ENCODE measurements at regions not wholly inside any gene's neighbourhood (a gene's known extent, or its start where the extent isn't known, plus 50 kb on each side); places are given as distances from the start of the nearest gene placed in this dataset.

- TF ChIP-seq CTCF (conservative IDR thresholded peaks at IDR 0.05; ENCODE audit: low read depth, low read length) (no peak), EZH2 (IDR thresholded peaks at IDR 0.05; ENCODE audit: borderline replicate concordance, low read depth, low read length, poor library complexity, severe bottlenecking) (no peak)
- POLR2A ChIA-PET (ENCODE audit: low non-redundant PET): no interaction called here
- CTCF ChIA-PET: no interaction called here
- H3K27me3 ChIP-seq (replicated peaks; ENCODE audit: insufficient read depth, low read depth, low read length, poor library complexity): no peaks in the 10 kb centered on the region
- DNase-seq (ENCODE audit: low spot score): no peak
- no TSS peak for BruUV-seq (replicated peaks)
- peaks cover 28% of the 10 kb centered on the region for H3K4me1 ChIP-seq (ENCODE audit: insufficient read depth, low read length, poor library complexity, severe bottlenecking)
- H3K36me3 ChIP-seq (ENCODE audit: insufficient read depth, low read length, poor library complexity, severe bottlenecking): no peaks in the 10 kb centered on the region
- no peak overlapping the region for H3K27ac ChIP-seq (ENCODE audit: low read depth, low read length, poor library complexity, severe bottlenecking)
- H3K9me3 ChIP-seq (ENCODE audit: low read depth, low read length, poor library complexity, severe bottlenecking): no peaks in the 10 kb centered on the region
- no peak overlapping the region for H3K4me3 ChIP-seq (ENCODE audit: low read depth, low read length, poor library complexity, severe bottlenecking)
- intact Hi-C loops (cut with micrococcal nuclease; ENCODE audit: unreplicated experiment): no loop called here
Measured at GRCh38 chr1:232554409-232554808, 75.5 kb downstream of the SIPA1L2 start.

GRCh38 chr1:232553809-232554208 is 76.1 kb downstream of the SIPA1L2 start:
- H3K27me3 ChIP-seq (replicated peaks; ENCODE audit: insufficient read depth, low read depth, low read length, poor library complexity): no peaks in the 10 kb centered on the region
- intact Hi-C loops (cut with micrococcal nuclease; ENCODE audit: unreplicated experiment): no loop called here
- BruUV-seq (replicated peaks): no TSS peak
- POLR2A ChIA-PET (ENCODE audit: low non-redundant PET): no interaction called here
- no peaks in the 10 kb centered on the region for H3K9me3 ChIP-seq (ENCODE audit: low read depth, low read length, poor library complexity, severe bottlenecking)
- no peak overlapping the region for H3K27ac ChIP-seq (ENCODE audit: low read depth, low read length, poor library complexity, severe bottlenecking)
- peaks cover 24% of the 10 kb centered on the region for H3K4me1 ChIP-seq (ENCODE audit: insufficient read depth, low read length, poor library complexity, severe bottlenecking)
- CTCF ChIA-PET: no interaction called here
- no peak overlapping the region for H3K4me3 ChIP-seq (ENCODE audit: low read depth, low read length, poor library complexity, severe bottlenecking)
- H3K36me3 ChIP-seq (ENCODE audit: insufficient read depth, low read length, poor library complexity, severe bottlenecking): no peaks in the 10 kb centered on the region
- TF ChIP-seq CTCF (conservative IDR thresholded peaks at IDR 0.05; ENCODE audit: low read depth, low read length) (no peak), EZH2 (IDR thresholded peaks at IDR 0.05; ENCODE audit: borderline replicate concordance, low read depth, low read length, poor library complexity, severe bottlenecking) (no peak)
- no peak for DNase-seq (ENCODE audit: low spot score)

DNA sequence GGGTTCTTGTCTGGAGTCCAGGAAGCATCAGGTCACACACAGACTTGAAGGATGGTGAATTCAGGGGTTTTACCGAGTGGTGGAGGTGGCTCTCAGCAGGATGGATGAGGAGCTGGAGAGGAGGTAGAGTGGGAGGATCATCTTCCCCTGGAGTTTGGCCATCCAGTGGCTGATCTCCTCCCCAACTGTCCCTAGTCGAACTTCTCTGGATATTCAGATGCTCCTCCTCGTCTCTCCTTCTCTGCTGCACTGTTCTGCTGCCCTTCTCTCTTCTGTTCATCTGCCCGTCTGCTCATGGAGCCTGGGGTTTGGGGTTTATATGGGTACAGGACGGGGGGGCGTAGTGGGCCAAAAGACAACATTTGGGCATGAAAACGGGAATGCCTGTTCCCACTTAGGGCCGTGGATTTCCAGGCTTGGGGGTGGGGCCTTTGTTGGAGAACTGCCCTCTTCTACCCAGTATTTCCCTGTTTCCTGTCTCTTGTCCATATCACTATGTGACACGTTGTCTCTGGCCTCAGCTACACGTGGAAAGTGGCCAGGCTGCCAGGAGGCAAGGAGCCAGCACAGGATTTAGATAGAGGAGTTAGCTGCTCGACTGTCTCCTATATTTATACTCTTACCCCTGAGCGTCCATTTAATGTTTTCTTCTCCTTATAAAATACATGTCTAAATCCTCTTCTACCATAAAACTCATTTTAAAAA is 76.7 kb downstream of the SIPA1L2 start:
- Histone ChIP-seq H3K27me3 (replicated peaks; ENCODE audit: insufficient read depth, low read depth, low read length, poor library complexity) (no peaks in the 10 kb centered on the region), H3K4me3 (ENCODE audit: low read depth, low read length, poor library complexity, severe bottlenecking) (no peak overlapping the region), H3K27ac (ENCODE audit: low read depth, low read length, poor library complexity, severe bottlenecking) (no peak overlapping the region), H3K9me3 (ENCODE audit: low read depth, low read length, poor library complexity, severe bottlenecking) (no peaks in the 10 kb centered on the region), H3K36me3 (ENCODE audit: insufficient read depth, low read length, poor library complexity, severe bottlenecking) (no peaks in the 10 kb centered on the region), H3K4me1 (ENCODE audit: insufficient read depth, low read length, poor library complexity, severe bottlenecking) (peaks cover 19% of the 10 kb centered on the region)
- CTCF ChIA-PET: no interaction called here
- POLR2A ChIA-PET (ENCODE audit: low non-redundant PET): no interaction called here
- no TSS peak for BruUV-seq (replicated peaks)
- DNase-seq (ENCODE audit: low spot score): no peak
- TF ChIP-seq EZH2 (IDR thresholded peaks at IDR 0.05; ENCODE audit: borderline replicate concordance, low read depth, low read length, poor library complexity, severe bottlenecking): no peak
- no peak for TF ChIP-seq CTCF (conservative IDR thresholded peaks at IDR 0.05; ENCODE audit: low read depth, low read length)
- intact Hi-C loops (cut with micrococcal nuclease; ENCODE audit: unreplicated experiment): no loop called here
